H1 (cell line): ENCODE measurements at regions not wholly inside any gene's neighbourhood (a gene's known extent, or its start where the extent isn't known, plus 50 kb on each side); places are given as distances from the start of the nearest gene placed in this dataset.

Experiments used
- CBX5 ChIP-seq: fragments of 300-800, 300-1000 bp; sonication (generic); IDR thresholded peaks from 2 replicates; pipeline ENCODE4 v1.7.1; 2016; ENCODE audit warnings: antibody characterized with exemption, low read length, low read depth
- CHD1 ChIP-seq: IDR thresholded peaks from 2 replicates; pipeline ENCODE4 v1.6.1; 2012; ENCODE audit warnings: low read depth, low read length, improper control_type of control experiment
- CTCF ChIP-seq, 3 experiments: IDR thresholded peaks; 1 replicate in 2 of 3; 2 replicates in 1 of 3; pipeline versions ENCODE4 v1.5.1 to v1.6.1; 2011; ENCODE audit warnings: low read length in 3 of 3, mild to moderate bottlenecking in 3 of 3, inconsistent platforms in 2 of 3, low read depth in 1 of 3, moderate library complexity in 1 of 3; ENCODE audit not compliant: insufficient read depth in 1 of 3; ENCODE audit errors: control extremely low read depth in 1 of 3
- EZH2 ChIP-seq: fragments of 200-600 bp; sonication (generic); IDR thresholded peaks from 2 replicates; pipeline ENCODE4 v1.7.1; 2012; ENCODE audit warnings: low read depth, mild to moderate bottlenecking, moderate library complexity, low read length, inconsistent platforms; ENCODE audit not compliant: severe bottlenecking
- HDAC2 ChIP-seq, 2 experiments: fragments of 300-600 bp in 1 of 2; sonication (generic) in 1 of 2; IDR thresholded peaks; 2 replicates each; pipeline ENCODE4 v1.6.1; 2011 to 2012; ENCODE audit warnings: low read depth in 2 of 2, low read length in 2 of 2, mild to moderate bottlenecking in 2 of 2, moderate library complexity in 2 of 2, borderline replicate concordance in 1 of 2, inconsistent platforms in 1 of 2
- KDM1A ChIP-seq: fragments of 200-600, 300-600 bp; sonication (generic); IDR thresholded peaks from 2 replicates; pipeline ENCODE4 v1.7.1; 2016; ENCODE audit warnings: mild to moderate bottlenecking, low read length, borderline replicate concordance
- POLR2A ChIP-seq, 2 experiments: IDR thresholded peaks; 1 replicate in 1 of 2; 2 replicates in 1 of 2; pipeline ENCODE4 v1.6.1; 2011; ENCODE audit warnings: low read depth in 2 of 2, low read length in 2 of 2, mild to moderate bottlenecking in 2 of 2; ENCODE audit errors: control extremely low read depth in 1 of 2
- POLR2AphosphoS5 ChIP-seq: IDR thresholded peaks from 2 replicates; pipeline ENCODE4 v1.6.1; 2011; ENCODE audit warnings: low read depth, low read length
- RAD21 ChIP-seq, 2 experiments: IDR thresholded peaks in 1 of 2; conservative IDR thresholded peaks in 1 of 2; 2 replicates each; pipeline ENCODE4 v1.6.1; 2011; ENCODE audit warnings: low read depth in 2 of 2, low read length in 2 of 2, improper control_type of control experiment in 1 of 2, inconsistent platforms in 1 of 2, mild to moderate bottlenecking in 1 of 2, moderate library complexity in 1 of 2
- SIN3A ChIP-seq, 2 experiments: IDR thresholded peaks in 1 of 2; conservative IDR thresholded peaks in 1 of 2; 2 replicates each; pipeline ENCODE4 v1.6.1; 2011 to 2012; ENCODE audit warnings: low read length in 2 of 2, improper control_type of control experiment in 1 of 2, low read depth in 1 of 2, mild to moderate bottlenecking in 1 of 2
- USF2 ChIP-seq: IDR thresholded peaks from 2 replicates; pipeline ENCODE4 v1.6.1; 2011; ENCODE audit warnings: low read length, improper control_type of control experiment
- YY1 ChIP-seq: IDR thresholded peaks from 2 replicates; pipeline ENCODE4 v1.6.1; 2011; ENCODE audit warnings: low read depth, mild to moderate bottlenecking, low read length

- TF ChIP-seq CTCF (IDR thresholded peaks at IDR 0.05; ENCODE audit: control extremely low read depth in 1 of 3, insufficient read depth in 1 of 3, low read depth in 1 of 3, low read length in 3 of 3) (no peak), USF2 (no peak), EZH2 (no peak), KDM1A (no peak), POLR2A (IDR thresholded peaks at IDR 0.05; ENCODE audit: control extremely low read depth in 1 of 2, low read depth in 2 of 2, low read length in 2 of 2) (no peak), HDAC2 (IDR thresholded peaks at IDR 0.05; ENCODE audit: borderline replicate concordance in 1 of 2, low read depth in 2 of 2, low read length in 2 of 2) (no peak), POLR2AphosphoS5 (no peak), RAD21 (IDR thresholded peaks at IDR 0.05 in 1 of 2, conservative IDR thresholded peaks at IDR 0.05 in 1 of 2; ENCODE audit: low read depth in 2 of 2, low read length in 2 of 2) (no peak), YY1 (no peak), CBX5 (no peak), SIN3A (conservative IDR thresholded peaks at IDR 0.05 in 1 of 2, IDR thresholded peaks at IDR 0.05 in 1 of 2; ENCODE audit: low read depth in 1 of 2, low read length in 2 of 2) (no peak), CHD1 (no peak)
These were observed 106.8 kb downstream of the EDEM1 start for GRCh38 chr3:5294356-5294755.
